H7 (cell line): ENCODE measurements at regions not wholly inside any gene's neighbourhood (a gene's known extent, or its start where the extent isn't known, plus 50 kb on each side); places are given as distances from the start of the nearest gene placed in this dataset.

ENCODE experiments used
- DNase-seq: peaks from one replicate; pipeline ENCODE4 v3.0.0; 2012
- H3K27me3 ChIP-seq: 2 replicates; pipeline ENCODE4 v1.6.0; 2011; ENCODE audit warnings: mild to moderate bottlenecking, low read length; ENCODE audit not compliant: control insufficient read depth, insufficient read depth
- H3K36me3 ChIP-seq: replicated peaks from 2 replicates; pipeline ENCODE4 v1.5.1; 2011; ENCODE audit warnings: low read length; ENCODE audit not compliant: control insufficient read depth, insufficient read depth
- H3K4me3 ChIP-seq: 2 replicates; pipeline ENCODE4 v1.5.1; 2011; ENCODE audit warnings: low read depth, mild to moderate bottlenecking, control low read depth, low read length, moderate library complexity; ENCODE audit not compliant: insufficient read depth

GRCh38 chr6:67345946-67346345, 1289.1 kb upstream of the ADGRB3 start:
- Histone ChIP-seq H3K36me3 (no peaks in the 10 kb centered on the region), H3K4me3 (no peak overlapping the region), H3K27me3 (no peaks in the 10 kb centered on the region)
- DNase-seq, result no peak

GRCh38 chr6:67336014-67336413, 1299.1 kb upstream of the ADGRB3 start:
- DNase-seq, result no peak
- Histone ChIP-seq H3K27me3 (no peaks in the 10 kb centered on the region), H3K36me3 (no peaks in the 10 kb centered on the region), H3K4me3 (no peak overlapping the region)

GRCh38 chr6:67331304-67331703, 1303.8 kb upstream of the ADGRB3 start:
- Histone ChIP-seq H3K4me3 (no peak overlapping the region), H3K27me3 (no peaks in the 10 kb centered on the region), H3K36me3 (no peaks in the 10 kb centered on the region)
- DNase-seq, result no peak

GRCh38 chr6:67328269-67328668, 1306.8 kb upstream of the ADGRB3 start:
- Histone ChIP-seq H3K27me3 (no peaks in the 10 kb centered on the region), H3K4me3 (no peak overlapping the region), H3K36me3 (no peaks in the 10 kb centered on the region)
- DNase-seq, result no peak

GRCh38 chr6:67300430-67301040, 1334.5 kb upstream of the ADGRB3 start:
- H3K4me3 ChIP-seq, result no peak overlapping the region
- no peaks in the 10 kb centered on the region for H3K36me3 ChIP-seq
- DNase-seq, result no peak
- no peaks in the 10 kb centered on the region for H3K27me3 ChIP-seq

- no peak for DNase-seq
- Histone ChIP-seq H3K27me3 (no peaks in the 10 kb centered on the region), H3K4me3 (no peak overlapping the region), H3K36me3 (no peaks in the 10 kb centered on the region)
Observed at GRCh38 chr6:67292169-67292568, 1342.9 kb upstream of the ADGRB3 start.

- Histone ChIP-seq H3K4me3 (no peak overlapping the region), H3K27me3 (no peaks in the 10 kb centered on the region), H3K36me3 (no peaks in the 10 kb centered on the region)
- DNase-seq, result no peak
Observed at GRCh38 chr6:67287566-67287965, 1347.5 kb upstream of the ADGRB3 start.

- H3K4me3 ChIP-seq, result no peak overlapping the region
- DNase-seq, result no peak
- H3K36me3 ChIP-seq, result no peaks in the 10 kb centered on the region
- no peaks in the 10 kb centered on the region for H3K27me3 ChIP-seq
Observed at GRCh38 chr6:67285770-67286495, 1349.1 kb upstream of the ADGRB3 start.

GRCh38 chr6:67277312-67277711, 1357.8 kb upstream of the ADGRB3 start:
- H3K4me3 ChIP-seq, result no peak overlapping the region
- no peak for DNase-seq
- no peaks in the 10 kb centered on the region for H3K36me3 ChIP-seq

GRCh38 chr6:67265996-67266921, 1368.8 kb upstream of the ADGRB3 start:
- H3K36me3 ChIP-seq, result no peaks in the 10 kb centered on the region
- H3K27me3 ChIP-seq, result no peaks in the 10 kb centered on the region
- H3K4me3 ChIP-seq, result no peak overlapping the region
- DNase-seq, result no peak

More at GRCh38 chr6:67277312-67277711, 1357.8 kb upstream of the ADGRB3 start:
- no peaks in the 10 kb centered on the region for H3K27me3 ChIP-seq

- no peaks in the 10 kb centered on the region for H3K36me3 ChIP-seq
- DNase-seq, result no peak
- no peak overlapping the region for H3K4me3 ChIP-seq
- H3K27me3 ChIP-seq, result no peaks in the 10 kb centered on the region
Observed at GRCh38 chr6:67252663-67253062, 1382.4 kb upstream of the ADGRB3 start.

GRCh38 chr6:67248077-67248476, 1387.0 kb upstream of the ADGRB3 start:
- H3K36me3 ChIP-seq, result no peaks in the 10 kb centered on the region
- no peaks in the 10 kb centered on the region for H3K27me3 ChIP-seq
- DNase-seq, result no peak
- H3K4me3 ChIP-seq, result no peak overlapping the region

GRCh38 chr6:67244037-67244436, 1391.0 kb upstream of the ADGRB3 start:
- no peak for DNase-seq

GRCh38 chr6:67237277-67237676, 1397.8 kb upstream of the ADGRB3 start:
- H3K4me3 ChIP-seq, result no peak overlapping the region
- H3K27me3 ChIP-seq, result no peaks in the 10 kb centered on the region
- no peak for DNase-seq
- no peaks in the 10 kb centered on the region for H3K36me3 ChIP-seq

More at GRCh38 chr6:67244037-67244436, 1391.0 kb upstream of the ADGRB3 start:
- no peak overlapping the region for H3K4me3 ChIP-seq
- H3K36me3 ChIP-seq, result no peaks in the 10 kb centered on the region
- no peaks in the 10 kb centered on the region for H3K27me3 ChIP-seq

GRCh38 chr6:67231092-67231491, 1404.0 kb upstream of the ADGRB3 start:
- Histone ChIP-seq H3K36me3 (no peaks in the 10 kb centered on the region), H3K4me3 (no peak overlapping the region), H3K27me3 (no peaks in the 10 kb centered on the region)
- DNase-seq, result no peak
